OCI-LY3 (cell line): ENCODE measurements at regions not wholly inside any gene's neighbourhood (a gene's known extent, or its start where the extent isn't known, plus 50 kb on each side); places are given as distances from the start of the nearest gene placed in this dataset.

ENCODE experiments used
- H2AFZ ChIP-seq: fragments of 200-600, 300-600 bp; shearing (Covaris generic); 2 replicates; pipeline ENCODE4 v1.6.0; 2014; ENCODE audit warnings: antibody characterized with exemption, low read depth, low read length
- H3K27ac ChIP-seq: fragments of 200-600, 300-600 bp; sonication (generic); 2 replicates; pipeline ENCODE4 v1.5.1; 2014; ENCODE audit warnings: mild to moderate bottlenecking, low read length, moderate library complexity, mixed read lengths
- H3K27me3 ChIP-seq: fragments of 200-600, 300-600 bp; sonication (generic); 2 replicates; pipeline ENCODE4 v1.6.1; 2014; ENCODE audit warnings: low read depth, low read length, mixed read lengths
- H3K36me3 ChIP-seq: fragments of 200-600, 300-600 bp; sonication (generic); replicated peaks from 2 replicates; pipeline ENCODE3; 2014; ENCODE audit warnings: low read depth, low read length, mixed read lengths
- H3K4me1 ChIP-seq: fragments of 300-600, 200-600 bp; sonication (generic); 2 replicates; pipeline ENCODE4 v1.6.1; 2014; ENCODE audit warnings: low read length, mixed read lengths
- H3K4me2 ChIP-seq: fragments of 200-600, 300-600 bp; sonication (generic); 2 replicates; pipeline ENCODE4 v1.6.1; 2014; ENCODE audit warnings: low read length, mixed read lengths
- H3K4me3 ChIP-seq: fragments of 300-600, 200-600 bp; sonication (generic); 2 replicates; pipeline ENCODE4 v1.5.1; 2014; ENCODE audit warnings: antibody characterized with exemption, mild to moderate bottlenecking, low read length, moderate library complexity
- H3K79me2 ChIP-seq: fragments of 300-600, 200-600 bp; shearing (Covaris generic); 2 replicates; pipeline ENCODE4 v1.6.1; 2014; ENCODE audit warnings: mild to moderate bottlenecking, low read length, mixed read lengths
- H3K9ac ChIP-seq: fragments of 300-600, 200-600 bp; shearing (Covaris generic); 2 replicates; pipeline ENCODE4 v1.6.0; 2014; ENCODE audit warnings: mild to moderate bottlenecking, low read length, moderate library complexity
- H3K9me3 ChIP-seq: fragments of 200-600, 300-600 bp; shearing (Covaris generic); 2 replicates; pipeline ENCODE4 v1.6.1; 2014; ENCODE audit warnings: low read length, mixed read lengths; ENCODE audit not compliant: insufficient read depth
- H4K20me1 ChIP-seq: fragments of 200-600, 300-600 bp; sonication (generic); 2 replicates; pipeline ENCODE4 v1.6.1; 2016; ENCODE audit warnings: low read length, mixed read lengths; ENCODE audit not compliant: insufficient read depth
- CTCF ChIP-seq: fragments of 200-600, 300-600 bp; sonication (generic); IDR thresholded peaks from 2 replicates; pipeline ENCODE4 v1.5.1; 2014; ENCODE audit warnings: antibody characterized with exemption, low read length, low read depth
- EZH2phosphoT487 ChIP-seq: fragments of 200-600 bp; shearing (Covaris generic); IDR thresholded peaks from 2 replicates; pipeline ENCODE4 v1.6.1; 2018; ENCODE audit warnings: antibody characterized with exemption, mixed run types, low read depth

DNA sequence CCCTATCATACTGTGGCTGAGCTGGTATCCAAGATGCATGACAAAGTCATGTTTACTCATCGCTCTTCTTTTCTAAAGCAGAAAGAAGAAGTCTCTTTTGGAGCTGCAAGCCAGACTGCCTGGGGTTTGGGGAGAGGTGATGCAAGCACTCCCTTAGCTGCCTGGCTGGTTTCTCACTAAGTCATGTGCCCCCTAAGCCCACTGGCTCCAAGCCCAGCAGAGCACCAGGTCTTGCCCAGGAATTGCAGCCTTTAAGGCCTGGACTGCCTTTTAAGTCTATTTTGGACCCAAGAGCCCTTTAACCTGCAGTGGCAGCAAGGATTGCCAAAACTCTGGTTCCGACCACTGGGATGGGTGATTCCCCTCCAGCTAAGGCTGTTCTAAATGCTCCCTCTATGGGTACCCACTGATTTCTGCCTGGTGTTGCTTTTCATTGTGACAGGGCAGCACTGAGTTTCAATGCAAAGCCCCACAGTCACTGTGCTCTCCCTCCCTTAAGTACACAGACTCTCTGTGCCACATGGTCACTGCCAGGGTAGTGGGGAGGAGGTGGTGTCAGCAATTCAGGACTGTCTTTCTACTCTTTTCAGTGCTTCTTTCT is 548.6 kb downstream of the TLL1 start:
- H3K79me2 ChIP-seq, result no peaks in the 10 kb centered on the region
- H3K9me3 ChIP-seq, result no peaks in the 10 kb centered on the region
- H2AFZ ChIP-seq, result no peak overlapping the region
- H3K4me1 ChIP-seq, result peaks cover 4% of the 10 kb centered on the region; the same call in 1 of the 2 replicates
- no peak overlapping the region for H3K9ac ChIP-seq
- no peak overlapping the region for H3K4me2 ChIP-seq
- no peak overlapping the region for H3K4me3 ChIP-seq
- H4K20me1 ChIP-seq, result no peaks in the 10 kb centered on the region
- TF ChIP-seq EZH2phosphoT487 (no peak), CTCF (no peak)
- H3K36me3 ChIP-seq, result no peaks in the 10 kb centered on the region
- no peaks in the 10 kb centered on the region for H3K27me3 ChIP-seq
- H3K27ac ChIP-seq, result no peak overlapping the region

- H3K79me2 ChIP-seq, result no peaks in the 10 kb centered on the region
- H2AFZ ChIP-seq, result no peak overlapping the region
- H3K4me1 ChIP-seq, result peaks cover 4% of the 10 kb centered on the region; the same call in 1 of the 2 replicates
- H3K36me3 ChIP-seq, result no peaks in the 10 kb centered on the region
- no peak overlapping the region for H3K9ac ChIP-seq
- no peak overlapping the region for H3K4me2 ChIP-seq
- no peaks in the 10 kb centered on the region for H3K9me3 ChIP-seq
- no peak overlapping the region for H3K27ac ChIP-seq
- no peaks in the 10 kb centered on the region for H3K27me3 ChIP-seq
- TF ChIP-seq CTCF (no peak), EZH2phosphoT487 (no peak)
- no peaks in the 10 kb centered on the region for H4K20me1 ChIP-seq
- H3K4me3 ChIP-seq, result no peak overlapping the region
Measured at GRCh38 chr4:166422475-166422874, 549.4 kb downstream of the TLL1 start.

DNA sequence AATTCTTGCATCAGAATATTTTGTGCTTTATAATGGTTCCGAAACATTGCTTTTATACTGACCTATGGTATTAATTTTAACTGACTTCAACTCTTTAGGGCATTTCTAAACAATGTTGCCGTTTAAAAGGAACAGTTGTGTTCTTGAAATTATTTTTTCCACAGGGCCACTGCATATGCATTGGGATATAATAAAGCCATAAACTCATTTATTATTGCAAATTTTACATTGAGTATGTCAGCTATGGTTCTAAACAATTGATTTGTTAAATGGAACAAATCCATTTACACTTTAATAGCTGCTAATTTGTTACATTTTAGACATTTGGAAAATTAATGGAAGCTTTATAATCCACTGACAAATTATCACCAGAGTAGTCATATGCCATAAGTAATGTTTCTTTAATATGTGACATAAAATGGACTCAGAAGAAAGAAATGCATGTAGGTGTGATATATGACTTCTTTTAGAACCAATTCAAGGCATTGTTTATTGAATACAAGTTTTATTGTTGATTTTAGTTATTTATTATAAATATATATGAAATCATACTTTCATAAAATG is 553.3 kb downstream of the TLL1 start:
- H3K27me3 ChIP-seq, result no peaks in the 10 kb centered on the region
- no peaks in the 10 kb centered on the region for H4K20me1 ChIP-seq
- no peaks in the 10 kb centered on the region for H3K9me3 ChIP-seq
- H3K4me3 ChIP-seq, result no peak overlapping the region
- H3K9ac ChIP-seq, result no peak overlapping the region
- peaks cover 4% of the 10 kb centered on the region; the same call in 1 of the 2 replicates for H3K4me1 ChIP-seq
- no peaks in the 10 kb centered on the region for H3K36me3 ChIP-seq
- H3K27ac ChIP-seq, result no peak overlapping the region
- TF ChIP-seq CTCF (no peak), EZH2phosphoT487 (no peak)
- H3K79me2 ChIP-seq, result no peaks in the 10 kb centered on the region
- no peak overlapping the region for H3K4me2 ChIP-seq
- H2AFZ ChIP-seq, result no peak overlapping the region

GRCh38 chr4:166432125-166432524 is 559.1 kb downstream of the TLL1 start:
- Histone ChIP-seq H3K27me3 (no peaks in the 10 kb centered on the region), H3K4me1 (no peaks in the 10 kb centered on the region), H3K4me2 (no peak overlapping the region), H3K36me3 (no peaks in the 10 kb centered on the region), H2AFZ (no peak overlapping the region), H3K79me2 (no peaks in the 10 kb centered on the region), H3K27ac (no peak overlapping the region), H3K4me3 (no peak overlapping the region), H3K9me3 (no peaks in the 10 kb centered on the region), H3K9ac (no peak overlapping the region), H4K20me1 (no peaks in the 10 kb centered on the region)
- TF ChIP-seq EZH2phosphoT487 (no peak), CTCF (no peak)
